ENCODE measurements at regions not wholly inside any gene's neighbourhood (a gene's known extent, or its start where the extent isn't known, plus 50 kb on each side); places are given as distances from the start of the nearest gene placed in this dataset.

DNA sequence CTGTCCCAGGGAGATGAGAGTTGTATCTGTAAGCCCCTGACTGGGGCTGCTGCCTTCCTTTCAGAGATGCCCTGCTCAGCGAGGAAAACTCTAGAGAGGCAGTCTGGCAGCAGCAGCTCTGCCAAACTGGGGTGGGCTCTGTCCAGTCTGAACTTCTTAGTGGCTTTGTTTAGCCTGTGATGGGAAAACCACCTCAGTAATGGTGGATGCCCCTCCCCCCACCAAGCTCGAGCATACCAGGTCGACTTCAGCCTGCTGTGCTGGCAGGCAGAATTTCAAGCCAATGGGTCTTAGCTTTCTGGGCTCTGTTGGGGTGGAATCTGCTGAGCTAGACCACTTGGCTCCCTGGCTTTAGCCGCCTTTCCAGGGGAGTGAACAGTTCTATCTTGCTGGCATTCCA lies 218.3 kb downstream of the TUSC7 start:
- DNase-seq (ENCODE audit: low spot score) = no peak

DNA sequence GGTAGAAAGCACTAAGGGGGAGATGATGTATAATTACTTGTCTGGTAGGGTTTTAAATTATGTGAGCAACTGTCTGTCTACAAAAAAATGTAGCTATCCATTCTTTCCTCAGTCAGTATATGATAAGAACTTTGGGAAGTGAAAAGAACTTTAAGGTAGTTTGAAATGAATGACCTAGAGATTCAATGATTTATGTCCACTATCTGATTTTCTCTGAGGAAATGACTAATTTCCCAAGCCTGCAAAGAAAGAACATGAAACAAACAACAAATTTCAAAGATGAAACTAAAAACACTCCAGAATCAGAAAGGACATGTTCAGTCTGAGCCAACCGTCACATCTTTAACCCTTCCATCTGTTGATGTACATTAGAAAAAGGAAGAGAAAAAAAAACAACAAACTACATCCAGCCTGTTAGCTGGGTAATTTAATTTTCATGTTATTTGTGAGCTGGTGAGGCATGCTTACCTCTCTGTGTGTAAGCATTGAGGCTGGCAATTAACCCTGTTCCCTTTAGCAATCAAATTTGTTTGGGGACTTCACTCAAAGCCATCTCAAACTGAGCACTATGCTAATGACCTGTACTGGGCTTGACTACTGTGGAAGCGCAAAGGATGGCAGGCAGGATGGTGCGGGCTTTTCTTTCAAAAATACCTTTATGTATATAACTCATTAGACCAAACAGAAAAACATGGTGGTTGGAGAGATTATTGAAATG lies 220.1 kb downstream of the TUSC7 start:
- DNase-seq (ENCODE audit: low spot score) (no peak), ATAC-seq (no peak)
- no peaks in the 10 kb centered on the region for H3K27me3 Mint-ChIP-seq
- no peak overlapping the region for H3K27ac Mint-ChIP-seq
- peaks cover 10% of the 10 kb centered on the region for H3K36me3 Mint-ChIP-seq
- H3K4me1 Mint-ChIP-seq (ENCODE audit: low read depth in 2 of 2) = no peaks in the 10 kb centered on the region
- peaks cover 15% of the 10 kb centered on the region for H3K9me3 Mint-ChIP-seq
- no peak overlapping the region for H3K4me3 Mint-ChIP-seq

More for the DNA sequence above, 218.3 kb downstream of the TUSC7 start:
- Mint-ChIP-seq H3K4me3 (no peak overlapping the region), H3K27me3 (no peaks in the 10 kb centered on the region), H3K36me3 (peaks cover 11% of the 10 kb centered on the region), H3K27ac (no peak overlapping the region), H3K4me1 (ENCODE audit: low read depth in 2 of 2) (no peaks in the 10 kb centered on the region), H3K9me3 (peaks cover 16% of the 10 kb centered on the region)
- ATAC-seq = no peak

DNA sequence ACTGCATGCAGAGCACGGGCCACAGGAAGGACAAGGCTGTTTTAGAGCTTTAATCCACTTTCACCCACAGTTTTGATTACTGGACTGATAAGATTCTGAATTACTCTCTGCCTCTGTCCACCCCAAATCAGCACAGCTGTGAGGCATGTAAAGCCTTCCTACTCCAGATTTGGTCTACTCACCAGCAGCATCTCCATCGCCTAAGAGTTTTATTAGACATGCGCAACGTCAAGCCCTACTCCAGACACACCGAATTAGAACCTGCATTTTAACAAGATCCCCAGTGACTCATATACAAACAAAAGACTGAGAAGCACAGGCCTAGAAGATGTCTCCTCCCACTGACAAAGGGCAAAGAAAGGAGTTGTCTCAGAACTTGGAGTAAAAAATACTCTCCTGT lies 221.2 kb downstream of the TUSC7 start:
- Mint-ChIP-seq H3K4me3 (no peak overlapping the region), H3K4me1 (ENCODE audit: low read depth in 2 of 2) (no peaks in the 10 kb centered on the region)

DNA sequence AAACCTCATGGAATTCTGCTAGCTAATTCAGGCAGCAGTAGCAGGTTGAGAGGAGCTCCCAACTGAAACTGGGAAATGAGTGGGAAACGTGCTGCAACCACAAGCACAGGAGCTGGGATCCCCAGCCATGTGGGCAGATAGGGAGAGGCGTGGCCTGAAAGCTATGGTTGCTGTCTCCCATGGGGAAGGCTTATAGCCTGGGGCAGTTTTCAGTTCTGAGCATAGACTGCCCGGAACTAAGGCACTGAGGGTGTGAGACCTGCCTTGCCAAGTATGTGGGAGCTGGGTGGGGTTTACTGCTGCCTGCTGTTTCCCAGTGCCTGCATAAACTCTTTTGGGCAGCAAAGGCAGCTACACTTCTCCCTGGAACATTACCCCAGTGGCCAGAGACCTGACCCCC lies 229.5 kb downstream of the TUSC7 start:
- H3K36me3 Mint-ChIP-seq = peaks cover 7% of the 10 kb centered on the region
- H3K4me3 Mint-ChIP-seq = no peak overlapping the region
- no peaks in the 10 kb centered on the region for H3K4me1 Mint-ChIP-seq (ENCODE audit: low read depth in 2 of 2)
- peaks cover 27% of the 10 kb centered on the region for H3K9me3 Mint-ChIP-seq
- ATAC-seq (no peak), DNase-seq (ENCODE audit: low spot score) (no peak)
- no peak overlapping the region for H3K27ac Mint-ChIP-seq
- H3K27me3 Mint-ChIP-seq = no peaks in the 10 kb centered on the region

More for the DNA sequence above, 221.2 kb downstream of the TUSC7 start:
- Mint-ChIP-seq H3K36me3 (no peaks in the 10 kb centered on the region), H3K27ac (no peak overlapping the region), H3K27me3 (no peaks in the 10 kb centered on the region), H3K9me3 (peaks cover 11% of the 10 kb centered on the region)
- DNase-seq (ENCODE audit: low spot score) (no peak), ATAC-seq (no peak)

DNA sequence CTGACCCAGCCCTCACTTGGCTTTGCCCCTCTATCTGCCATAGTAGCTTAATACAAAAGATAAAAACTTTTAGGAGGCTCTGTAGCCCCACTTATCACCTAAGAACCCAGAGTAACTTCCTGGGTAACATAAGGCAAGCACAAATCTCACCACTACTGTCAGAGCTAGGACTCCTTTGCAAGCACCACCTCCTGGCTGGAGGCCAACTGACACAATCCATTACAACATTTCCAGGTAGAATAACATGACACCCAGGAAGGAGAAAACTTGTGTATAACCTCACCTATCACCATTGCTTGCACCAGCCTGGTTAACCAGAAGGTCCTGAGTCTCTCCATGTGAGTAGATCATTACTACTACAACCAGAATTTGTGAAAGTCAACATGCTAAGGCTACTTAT lies 230.0 kb downstream of the TUSC7 start:
- no peaks in the 10 kb centered on the region for H3K4me1 Mint-ChIP-seq (ENCODE audit: low read depth in 2 of 2)
- no peak overlapping the region for H3K27ac Mint-ChIP-seq
- H3K9me3 Mint-ChIP-seq = peaks cover 30% of the 10 kb centered on the region
- ATAC-seq (no peak), DNase-seq (ENCODE audit: low spot score) (no peak)
- H3K4me3 Mint-ChIP-seq = no peak overlapping the region
- peaks cover 7% of the 10 kb centered on the region for H3K36me3 Mint-ChIP-seq
- H3K27me3 Mint-ChIP-seq = no peaks in the 10 kb centered on the region

DNA sequence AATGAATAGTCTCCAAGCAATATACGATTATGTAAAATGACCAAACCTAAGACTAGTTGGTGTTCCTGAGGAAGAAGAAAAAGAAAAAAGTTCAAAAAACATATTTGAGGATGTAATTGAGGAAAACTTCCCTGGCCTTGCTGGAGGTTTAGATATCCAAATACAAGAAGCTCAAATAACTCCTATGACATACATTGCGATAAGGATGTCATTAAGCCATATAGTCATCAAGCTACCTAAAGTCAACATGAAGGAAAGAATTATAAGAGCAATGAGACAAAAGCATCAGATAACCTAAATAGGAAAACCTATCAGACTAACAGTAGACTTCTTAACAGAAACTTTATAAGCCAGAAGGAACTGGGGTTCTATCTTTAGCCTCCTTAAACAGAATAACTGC lies 231.1 kb downstream of the TUSC7 start:
- no peak for ATAC-seq

DNA sequence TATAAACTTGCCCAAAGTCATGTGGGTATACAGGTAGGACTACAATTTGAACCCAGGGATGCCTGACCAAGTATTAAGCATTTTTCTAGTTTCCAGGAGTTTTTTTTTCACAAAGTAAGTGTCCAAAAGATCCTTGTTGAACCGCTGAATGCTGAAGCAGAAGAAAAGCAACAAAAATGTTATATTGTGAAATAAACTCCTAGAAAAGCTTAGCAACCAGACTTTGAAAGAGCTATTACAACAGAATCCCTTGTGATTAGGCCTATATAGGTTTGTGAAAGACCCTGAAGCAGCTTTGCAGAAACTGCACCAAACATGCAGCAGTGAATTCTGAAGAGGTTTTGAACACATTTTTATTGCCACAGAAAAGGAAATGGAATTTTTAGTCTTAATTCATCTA lies 236.8 kb downstream of the TUSC7 start:
- Mint-ChIP-seq H3K9me3 (peaks cover 25% of the 10 kb centered on the region), H3K4me3 (no peak overlapping the region), H3K4me1 (ENCODE audit: low read depth in 2 of 2) (no peaks in the 10 kb centered on the region), H3K36me3 (peaks cover 7% of the 10 kb centered on the region), H3K27ac (no peak overlapping the region), H3K27me3 (no peaks in the 10 kb centered on the region)
- DNase-seq (ENCODE audit: low spot score) (no peak), ATAC-seq (no peak)

More for the DNA sequence above, 231.1 kb downstream of the TUSC7 start:
- peaks cover 7% of the 10 kb centered on the region for H3K36me3 Mint-ChIP-seq
- DNase-seq (ENCODE audit: low spot score) = no peak
- H3K4me3 Mint-ChIP-seq = no peak overlapping the region
- H3K27me3 Mint-ChIP-seq = no peaks in the 10 kb centered on the region
- no peaks in the 10 kb centered on the region for H3K4me1 Mint-ChIP-seq (ENCODE audit: low read depth in 2 of 2)
- H3K27ac Mint-ChIP-seq = no peak overlapping the region
- H3K9me3 Mint-ChIP-seq = peaks cover 28% of the 10 kb centered on the region

DNA sequence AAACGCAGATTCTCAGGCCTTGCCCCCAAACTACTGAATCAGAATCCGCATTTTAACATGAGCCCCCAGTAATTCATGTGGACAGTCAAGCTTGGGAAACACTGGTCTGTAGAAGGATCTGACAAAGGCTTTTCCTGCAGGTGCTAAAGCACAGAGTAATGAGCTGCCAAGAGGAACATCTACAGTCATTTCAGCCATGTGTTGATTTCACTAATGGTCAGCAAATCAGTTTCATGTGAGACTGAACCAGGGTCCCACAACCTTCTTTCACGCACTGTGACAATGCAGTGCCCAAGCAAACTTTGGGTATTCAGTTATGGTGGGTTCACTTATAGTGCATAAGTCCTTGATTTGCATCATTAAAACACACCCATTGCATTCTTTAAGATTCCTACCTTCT lies 237.6 kb downstream of the TUSC7 start:
- no peak for DNase-seq (ENCODE audit: low spot score)
- Mint-ChIP-seq H3K36me3 (peaks cover 2% of the 10 kb centered on the region), H3K9me3 (peaks cover 20% of the 10 kb centered on the region), H3K27ac (no peak overlapping the region), H3K4me3 (no peak overlapping the region), H3K4me1 (ENCODE audit: low read depth in 2 of 2) (no peaks in the 10 kb centered on the region), H3K27me3 (no peaks in the 10 kb centered on the region)
- no peak for ATAC-seq

DNA sequence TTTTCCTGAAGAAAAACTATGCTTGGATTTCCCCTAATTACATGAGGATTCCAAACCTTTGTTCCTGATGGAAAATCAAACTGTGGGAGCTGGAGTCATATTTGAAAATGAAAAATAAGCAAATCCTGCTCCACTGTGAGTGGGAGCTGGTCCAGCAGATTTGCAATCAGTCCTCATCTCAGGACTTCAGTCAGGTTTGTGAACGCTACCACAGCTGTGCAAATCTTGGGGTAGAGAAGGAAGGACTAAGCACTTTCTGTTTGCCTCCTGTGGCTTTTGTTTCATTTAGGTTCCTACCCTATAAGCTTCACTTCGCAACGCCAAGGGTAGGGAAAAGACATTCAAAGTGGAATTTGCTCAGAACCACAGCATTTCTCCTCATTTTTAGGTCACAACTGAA lies 238.2 kb downstream of the TUSC7 start:
- DNase-seq (ENCODE audit: low spot score) (no peak), ATAC-seq (no peak)
- Mint-ChIP-seq H3K4me3 (no peak overlapping the region), H3K27me3 (no peaks in the 10 kb centered on the region), H3K9me3 (peaks cover 16% of the 10 kb centered on the region), H3K4me1 (ENCODE audit: low read depth in 2 of 2) (no peaks in the 10 kb centered on the region), H3K36me3 (no peaks in the 10 kb centered on the region), H3K27ac (no peak overlapping the region)

DNA sequence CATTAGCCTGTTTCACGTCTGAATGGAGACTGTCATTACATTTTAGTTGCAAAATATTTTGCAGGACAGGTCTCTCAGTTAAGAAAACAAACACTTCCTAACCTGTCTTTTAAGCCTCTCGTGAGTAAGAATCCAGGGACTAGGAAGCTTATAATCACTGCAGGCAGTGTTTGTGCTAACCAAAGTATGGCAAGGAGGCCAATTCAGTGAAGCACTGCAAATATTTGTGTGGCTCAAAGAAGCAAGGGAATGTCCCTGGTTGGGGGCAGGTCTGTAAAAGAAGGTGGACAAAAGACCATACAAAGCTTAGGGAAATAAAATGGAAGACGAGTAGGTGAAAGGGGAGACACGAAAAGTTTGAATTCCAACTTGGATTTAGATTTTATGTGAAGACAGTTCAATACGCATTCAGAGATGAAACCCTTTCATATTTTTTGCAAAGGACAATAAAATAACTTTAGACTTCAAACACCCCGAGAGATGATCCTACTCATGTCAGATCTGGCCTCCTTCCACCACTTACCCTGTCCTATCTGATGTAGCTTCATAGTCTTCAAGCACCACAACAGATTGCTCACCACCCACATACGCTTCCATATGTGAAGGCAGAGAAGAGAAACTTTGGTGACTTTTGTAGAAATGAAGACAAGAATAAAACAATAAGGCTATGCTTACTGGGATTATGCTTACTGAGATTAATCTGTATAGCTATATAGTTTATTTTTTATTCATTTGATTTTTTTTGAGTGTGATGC lies 240.9 kb downstream of the TUSC7 start:
- Mint-ChIP-seq H3K27me3 (no peaks in the 10 kb centered on the region), H3K4me1 (ENCODE audit: low read depth in 2 of 2) (no peaks in the 10 kb centered on the region), H3K27ac (no peak overlapping the region), H3K36me3 (no peaks in the 10 kb centered on the region), H3K9me3 (peaks cover 3% of the 10 kb centered on the region), H3K4me3 (no peak overlapping the region)
- ATAC-seq (no peak), DNase-seq (ENCODE audit: low spot score) (no peak)

DNA sequence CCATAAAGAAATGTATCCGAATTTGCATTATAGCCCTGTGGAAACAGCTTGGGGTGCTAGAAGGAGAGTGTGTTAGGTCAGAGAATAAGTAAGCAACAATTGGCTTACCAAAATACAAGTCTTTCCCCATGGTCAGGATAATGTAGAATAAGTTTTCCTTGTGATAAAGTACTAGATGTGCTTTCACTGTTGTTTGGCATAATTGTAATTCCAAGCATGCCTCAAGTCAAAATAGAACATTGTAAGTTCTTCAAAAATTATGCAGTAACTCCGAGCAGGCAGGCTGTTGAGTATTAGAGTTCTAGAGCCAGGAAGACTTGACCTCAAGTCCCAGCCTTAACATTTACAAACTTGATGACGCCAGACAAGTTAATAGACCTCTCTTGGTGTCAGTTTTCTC lies 242.0 kb downstream of the TUSC7 start:
- Mint-ChIP-seq H3K4me1 (ENCODE audit: low read depth in 2 of 2) (no peaks in the 10 kb centered on the region), H3K27me3 (no peaks in the 10 kb centered on the region), H3K27ac (no peak overlapping the region), H3K4me3 (no peak overlapping the region), H3K36me3 (no peaks in the 10 kb centered on the region), H3K9me3 (peaks cover 7% of the 10 kb centered on the region)
- no peak for DNase-seq (ENCODE audit: low spot score)
- no peak for ATAC-seq

DNA sequence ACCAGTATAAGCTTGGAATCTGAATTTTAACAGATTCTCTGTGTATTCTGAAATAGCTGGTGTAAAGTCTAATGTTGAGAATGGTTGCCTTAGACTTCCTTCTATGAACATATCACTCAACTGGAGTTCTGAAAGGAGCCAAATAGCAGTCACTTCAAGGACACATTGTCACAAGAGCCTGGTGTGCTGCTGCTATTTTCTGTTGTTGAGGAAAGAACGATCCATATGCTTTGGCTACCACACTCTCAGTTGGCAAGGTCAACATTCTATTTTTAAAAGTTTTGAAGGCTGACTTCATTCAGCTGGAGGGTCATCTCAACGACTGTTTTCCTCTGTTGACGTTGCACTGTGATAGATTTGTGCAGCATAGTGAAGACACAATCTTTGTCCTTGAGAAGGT lies 248.7 kb downstream of the TUSC7 start:
- Mint-ChIP-seq H3K36me3 (no peaks in the 10 kb centered on the region), H3K9me3 (peaks cover 10% of the 10 kb centered on the region), H3K4me1 (ENCODE audit: low read depth in 2 of 2) (no peaks in the 10 kb centered on the region), H3K27me3 (no peaks in the 10 kb centered on the region), H3K27ac (no peak overlapping the region), H3K4me3 (no peak overlapping the region)
- no peak for DNase-seq (ENCODE audit: low spot score)
- no peak for ATAC-seq

DNA sequence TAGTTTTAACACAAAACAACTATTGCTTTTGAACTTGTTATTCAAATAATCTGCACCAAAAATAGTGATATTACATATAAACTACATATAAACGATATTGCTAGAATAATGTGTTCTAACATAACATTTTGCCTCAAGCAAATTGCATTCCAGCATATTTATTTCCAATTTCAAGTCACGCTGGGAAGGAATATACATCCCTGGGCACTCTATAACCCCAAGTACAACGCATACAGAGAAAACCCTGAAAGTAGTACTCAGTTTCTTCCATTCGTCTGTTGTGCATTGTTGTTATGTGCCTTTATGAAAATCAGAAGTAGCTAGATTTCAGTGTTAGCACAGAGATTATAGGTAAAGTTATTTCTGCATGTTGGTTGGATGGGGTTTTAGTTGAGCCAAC lies 251.5 kb downstream of the TUSC7 start:
- no peaks in the 10 kb centered on the region for H3K27me3 Mint-ChIP-seq
- no peaks in the 10 kb centered on the region for H3K36me3 Mint-ChIP-seq
- no peaks in the 10 kb centered on the region for H3K4me1 Mint-ChIP-seq (ENCODE audit: low read depth in 2 of 2)
- H3K4me3 Mint-ChIP-seq = no peak overlapping the region
- ATAC-seq (no peak), DNase-seq (ENCODE audit: low spot score) (no peak)
- H3K27ac Mint-ChIP-seq = no peak overlapping the region
- peaks cover 3% of the 10 kb centered on the region for H3K9me3 Mint-ChIP-seq

DNA sequence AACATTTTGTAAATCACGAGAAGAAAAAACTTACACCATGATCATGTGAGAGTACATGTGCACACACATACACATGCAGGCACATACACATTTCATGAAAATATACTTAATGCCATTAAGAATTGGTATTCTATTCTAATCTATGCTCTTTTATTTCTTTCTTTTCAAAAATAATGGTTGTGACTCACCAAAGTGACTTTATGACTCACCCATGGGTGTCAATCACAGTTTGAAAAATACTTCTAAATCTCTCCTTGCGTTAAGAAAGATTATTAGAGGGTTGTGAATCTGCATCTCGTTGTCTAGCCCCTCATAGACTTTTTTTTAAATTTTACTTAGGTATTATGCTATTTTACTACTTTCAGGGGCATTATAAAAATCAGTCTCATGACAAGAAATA lies 254.2 kb downstream of the TUSC7 start:
- Mint-ChIP-seq H3K27ac (no peak overlapping the region), H3K4me1 (ENCODE audit: low read depth in 2 of 2) (no peaks in the 10 kb centered on the region)
- ATAC-seq = no peak

More for the DNA sequence above, 254.2 kb downstream of the TUSC7 start:
- DNase-seq (ENCODE audit: low spot score) = no peak
- H3K4me3 Mint-ChIP-seq = no peak overlapping the region
- H3K36me3 Mint-ChIP-seq = no peaks in the 10 kb centered on the region
- peaks cover 3% of the 10 kb centered on the region for H3K9me3 Mint-ChIP-seq
- no peaks in the 10 kb centered on the region for H3K27me3 Mint-ChIP-seq
